ENCODE measurements at regions not wholly inside any gene's neighbourhood (a gene's known extent, or its start where the extent isn't known, plus 50 kb on each side); places are given as distances from the start of the nearest gene placed in this dataset.

GRCh38 chr12:34396861-34397590 lies 374.7 kb downstream of the ALG10 start:
- TF ChIP-seq CTCF (IDR thresholded peaks at IDR 0.05; ENCODE audit: insufficient read depth, low read length, poor library complexity, severe bottlenecking) (no peak), EZH2phosphoT487 (conservative IDR thresholded peaks at IDR 0.05; ENCODE audit: low read length) (no peak)
